LNCAP (cell line): ENCODE measurements at regions not wholly inside any gene's neighbourhood (a gene's known extent, or its start where the extent isn't known, plus 50 kb on each side); places are given as distances from the start of the nearest gene placed in this dataset.

Experiments
- CTCF ChIP-seq: fragments of 450-650 bp; IDR thresholded peaks from 2 replicates; pipeline ENCODE4 v1.5.1; 2017; ENCODE audit warnings: mild to moderate bottlenecking

DNA sequence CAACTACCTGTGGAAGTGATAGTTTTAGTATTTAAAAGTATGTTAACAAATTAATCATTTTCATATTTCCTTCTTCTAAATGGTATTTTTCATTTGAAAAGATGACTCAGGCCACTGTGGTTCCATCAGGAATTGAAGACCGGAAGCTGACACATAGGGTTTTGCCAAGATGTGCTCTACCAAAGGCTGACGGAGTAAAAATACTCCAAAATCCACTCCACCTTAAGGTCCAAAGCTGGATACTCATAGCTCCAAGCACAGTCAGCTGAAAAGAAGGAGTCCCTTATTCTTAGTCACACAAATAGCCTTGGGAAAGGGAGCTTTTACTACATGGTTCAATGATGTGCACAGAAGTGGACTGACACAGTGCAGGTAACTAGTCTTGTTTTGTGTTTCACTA lies 472.0 kb downstream of the ARAP2 start:
- TF ChIP-seq CTCF = no peak

DNA sequence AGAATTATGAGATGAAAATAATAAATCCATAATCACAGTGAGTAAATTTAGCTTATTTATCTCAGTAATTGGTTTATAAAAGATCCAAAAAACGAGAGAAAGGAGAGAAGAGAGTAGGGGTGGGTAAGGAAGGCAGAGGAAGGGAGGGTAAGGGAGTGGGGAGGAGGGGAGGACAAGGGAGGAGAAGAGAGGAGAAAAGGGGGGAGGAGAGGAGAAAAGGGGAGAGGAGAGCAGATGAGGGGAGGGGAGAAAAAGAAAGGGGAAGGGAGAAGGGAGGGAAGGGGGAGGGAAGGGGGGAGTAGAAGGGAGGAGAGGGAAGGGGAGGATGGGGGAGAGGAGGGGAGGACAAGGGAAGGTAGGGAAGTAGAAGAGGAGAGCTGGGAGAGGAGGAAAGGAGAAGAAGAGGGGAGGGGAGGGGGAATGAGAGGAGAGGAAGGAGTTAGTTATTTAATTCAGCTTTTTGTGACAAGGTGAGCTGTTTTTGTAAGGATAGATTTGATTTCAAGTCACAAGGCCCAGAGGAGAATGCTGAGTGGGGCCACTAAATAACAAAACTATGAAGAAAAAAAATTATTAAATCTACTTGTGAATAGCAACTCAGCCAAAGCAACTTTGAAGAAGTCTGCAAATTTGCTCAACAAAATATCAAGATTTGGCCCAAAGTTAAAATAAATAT lies 454.3 kb downstream of the ARAP2 start:
- TF ChIP-seq CTCF = no peak

DNA sequence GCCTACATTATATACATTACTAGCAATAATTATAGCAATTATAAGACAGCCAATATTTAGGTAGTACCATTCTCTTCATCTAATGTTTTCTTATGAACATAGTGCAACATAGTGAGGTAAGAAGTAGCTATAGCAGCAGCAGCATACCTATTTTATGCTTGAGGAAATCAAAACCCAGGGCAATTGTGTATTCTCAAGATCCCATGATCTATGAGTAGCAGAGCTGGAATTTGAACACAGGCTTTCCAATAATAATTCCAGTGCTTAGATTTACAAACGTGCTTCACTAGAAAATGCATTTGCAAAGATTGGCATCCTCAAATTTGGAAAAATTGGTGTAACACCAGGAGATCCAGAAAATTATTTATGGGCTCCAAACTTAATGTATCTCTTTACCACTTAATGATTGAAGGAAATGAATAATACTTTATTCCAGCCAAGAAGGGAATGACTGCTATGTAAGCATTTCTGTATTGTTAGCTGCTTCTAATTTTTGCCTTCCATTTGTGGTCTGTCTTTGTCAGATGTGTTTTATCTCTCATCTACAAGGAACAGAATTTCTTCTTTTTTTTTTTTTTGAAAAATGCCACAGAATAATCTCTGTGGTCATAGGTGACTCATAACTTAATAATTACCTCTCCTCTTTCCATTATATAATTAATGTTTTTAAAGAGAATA lies 451.1 kb downstream of the ARAP2 start:
- no peak for TF ChIP-seq CTCF

DNA sequence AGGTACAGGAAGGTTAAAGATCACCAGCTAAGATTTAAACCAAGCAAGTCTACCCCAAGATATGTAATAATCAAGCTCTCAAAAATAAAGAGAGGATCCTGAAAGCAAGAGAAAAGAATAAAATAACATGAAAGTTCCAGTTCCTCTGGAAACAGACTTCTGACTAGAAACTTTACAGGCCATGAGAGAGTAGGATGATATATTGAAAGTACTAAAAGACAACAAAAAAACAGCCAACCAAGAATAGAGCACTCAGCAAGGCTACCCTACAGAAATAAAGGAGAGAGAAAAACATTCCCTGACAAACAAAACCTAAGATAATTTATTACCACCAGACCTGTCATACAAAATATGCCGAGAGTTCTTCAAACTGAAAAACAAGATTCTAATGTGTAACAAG lies 450.5 kb downstream of the ARAP2 start:
- no peak for TF ChIP-seq CTCF

- no peak for TF ChIP-seq CTCF
These were observed 443.6 kb downstream of the ARAP2 start for GRCh38 chr4:35800669-35801068.

DNA sequence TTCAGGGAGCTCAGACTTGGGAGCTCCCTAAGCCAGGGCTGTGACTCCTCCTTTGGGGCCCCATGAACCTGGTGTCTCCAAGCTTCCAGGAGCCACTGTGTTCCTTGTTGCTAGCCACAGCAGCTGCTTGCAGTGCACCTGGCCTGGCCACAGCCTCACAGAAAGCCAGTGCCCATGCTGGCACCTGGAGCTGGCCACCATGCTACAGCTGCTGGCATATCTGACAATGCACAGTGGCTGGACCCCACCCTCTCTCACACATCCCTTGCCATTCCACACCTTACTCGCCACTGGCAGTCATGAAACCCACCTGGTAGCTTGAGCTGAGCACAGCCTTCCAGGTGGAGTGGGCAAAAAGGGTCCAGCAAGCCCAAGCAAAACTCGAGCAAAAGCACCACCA lies 441.7 kb downstream of the ARAP2 start:
- no peak for TF ChIP-seq CTCF

GRCh38 chr4:35818520-35818919 lies 425.8 kb downstream of the ARAP2 start:
- no peak for TF ChIP-seq CTCF
